H1 (cell line): ENCODE measurements at regions not wholly inside any gene's neighbourhood (a gene's known extent, or its start where the extent isn't known, plus 50 kb on each side); places are given as distances from the start of the nearest gene placed in this dataset.

Experiments used
- CHD2 ChIP-seq: IDR thresholded peaks from 2 replicates; pipeline ENCODE4 v1.6.1; 2012; ENCODE audit warnings: low read length, improper control_type of control experiment
- CREB1 ChIP-seq: IDR thresholded peaks from 2 replicates; pipeline ENCODE4 v1.6.1; 2012; ENCODE audit warnings: inconsistent platforms
- EZH2 ChIP-seq: fragments of 200-600 bp; sonication (generic); IDR thresholded peaks from 2 replicates; pipeline ENCODE4 v1.7.1; 2012; ENCODE audit warnings: low read depth, mild to moderate bottlenecking, moderate library complexity, low read length, inconsistent platforms; ENCODE audit not compliant: severe bottlenecking
- JUN ChIP-seq: IDR thresholded peaks from 2 replicates; pipeline ENCODE4 v1.6.1; 2011; ENCODE audit warnings: low read depth, mild to moderate bottlenecking, improper control_type of control experiment, low read length
- JUND ChIP-seq: IDR thresholded peaks from 2 replicates; pipeline ENCODE4 v1.6.1; 2011; ENCODE audit warnings: mild to moderate bottlenecking, improper control_type of control experiment, low read length
- POLR2AphosphoS5 ChIP-seq: IDR thresholded peaks from 2 replicates; pipeline ENCODE4 v1.6.1; 2011; ENCODE audit warnings: low read depth, low read length
- TF ChIP-seq, protein P1 (sequence below): IDR thresholded peaks from 2 replicates; pipeline ENCODE4 v1.6.1; 2012; ENCODE audit warnings: inconsistent platforms
- TF ChIP-seq, protein P2 (sequence below), 3 experiments: IDR thresholded peaks; 1 replicate in 2 of 3; 2 replicates in 1 of 3; pipeline versions ENCODE4 v1.5.1 to v1.6.1; 2011; ENCODE audit warnings: low read length in 3 of 3, mild to moderate bottlenecking in 3 of 3, inconsistent platforms in 2 of 3, low read depth in 1 of 3, moderate library complexity in 1 of 3; ENCODE audit not compliant: insufficient read depth in 1 of 3; ENCODE audit errors: control extremely low read depth in 1 of 3
- TF ChIP-seq, protein P3 (sequence below): IDR thresholded peaks from 2 replicates; pipeline ENCODE4 v1.6.1; 2011; ENCODE audit warnings: low read depth, mild to moderate bottlenecking, low read length; ENCODE audit not compliant: insufficient read depth

DNA sequence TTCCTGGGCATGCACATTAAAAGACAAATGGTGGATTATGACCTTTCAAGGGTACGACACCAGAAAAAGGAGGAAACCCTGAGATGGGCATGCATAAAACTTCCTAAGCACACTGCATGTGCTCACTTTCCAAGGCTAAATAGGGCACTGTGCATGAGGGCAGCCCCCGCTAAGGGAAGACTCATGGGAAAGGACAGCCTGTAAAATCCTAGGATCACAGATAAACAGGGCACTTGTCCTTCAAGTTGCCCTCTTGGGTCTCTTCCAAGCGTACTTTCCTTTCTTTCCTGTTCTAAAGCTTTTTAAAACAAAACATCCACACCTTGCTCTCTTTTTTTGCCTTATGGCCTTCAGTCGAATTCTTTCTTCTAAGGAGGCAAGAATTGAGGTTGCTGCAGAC lies 106.5 kb upstream of the SYNCRIP start:
- TF ChIP-seq, protein P1, sequence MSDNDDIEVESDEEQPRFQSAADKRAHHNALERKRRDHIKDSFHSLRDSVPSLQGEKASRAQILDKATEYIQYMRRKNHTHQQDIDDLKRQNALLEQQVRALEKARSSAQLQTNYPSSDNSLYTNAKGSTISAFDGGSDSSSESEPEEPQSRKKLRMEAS, result no peak
- TF ChIP-seq EZH2 (no peak), POLR2AphosphoS5 (no peak), CREB1 (no peak), CHD2 (no peak), JUN (no peak), JUND (no peak)
- TF ChIP-seq, protein P2, sequence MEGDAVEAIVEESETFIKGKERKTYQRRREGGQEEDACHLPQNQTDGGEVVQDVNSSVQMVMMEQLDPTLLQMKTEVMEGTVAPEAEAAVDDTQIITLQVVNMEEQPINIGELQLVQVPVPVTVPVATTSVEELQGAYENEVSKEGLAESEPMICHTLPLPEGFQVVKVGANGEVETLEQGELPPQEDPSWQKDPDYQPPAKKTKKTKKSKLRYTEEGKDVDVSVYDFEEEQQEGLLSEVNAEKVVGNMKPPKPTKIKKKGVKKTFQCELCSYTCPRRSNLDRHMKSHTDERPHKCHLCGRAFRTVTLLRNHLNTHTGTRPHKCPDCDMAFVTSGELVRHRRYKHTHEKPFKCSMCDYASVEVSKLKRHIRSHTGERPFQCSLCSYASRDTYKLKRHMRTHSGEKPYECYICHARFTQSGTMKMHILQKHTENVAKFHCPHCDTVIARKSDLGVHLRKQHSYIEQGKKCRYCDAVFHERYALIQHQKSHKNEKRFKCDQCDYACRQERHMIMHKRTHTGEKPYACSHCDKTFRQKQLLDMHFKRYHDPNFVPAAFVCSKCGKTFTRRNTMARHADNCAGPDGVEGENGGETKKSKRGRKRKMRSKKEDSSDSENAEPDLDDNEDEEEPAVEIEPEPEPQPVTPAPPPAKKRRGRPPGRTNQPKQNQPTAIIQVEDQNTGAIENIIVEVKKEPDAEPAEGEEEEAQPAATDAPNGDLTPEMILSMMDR (IDR thresholded peaks at IDR 0.05; ENCODE audit: control extremely low read depth in 1 of 3, insufficient read depth in 1 of 3, low read depth in 1 of 3, low read length in 3 of 3), result no peak
- TF ChIP-seq, protein P3, sequence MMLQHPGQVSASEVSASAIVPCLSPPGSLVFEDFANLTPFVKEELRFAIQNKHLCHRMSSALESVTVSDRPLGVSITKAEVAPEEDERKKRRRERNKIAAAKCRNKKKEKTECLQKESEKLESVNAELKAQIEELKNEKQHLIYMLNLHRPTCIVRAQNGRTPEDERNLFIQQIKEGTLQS, result no peak
